GM12873 (cell line): ENCODE measurements at regions not wholly inside any gene's neighbourhood (a gene's known extent, or its start where the extent isn't known, plus 50 kb on each side); places are given as distances from the start of the nearest gene placed in this dataset.

Experiments
- TF ChIP-seq, protein P1 (sequence below): IDR thresholded peaks from 2 replicates; pipeline ENCODE4 v1.5.1; 2012; ENCODE audit warnings: low read depth, mild to moderate bottlenecking, moderate library complexity, low read length, control low read depth; ENCODE audit not compliant: insufficient read depth; ENCODE audit errors: missing control alignments

DNA sequence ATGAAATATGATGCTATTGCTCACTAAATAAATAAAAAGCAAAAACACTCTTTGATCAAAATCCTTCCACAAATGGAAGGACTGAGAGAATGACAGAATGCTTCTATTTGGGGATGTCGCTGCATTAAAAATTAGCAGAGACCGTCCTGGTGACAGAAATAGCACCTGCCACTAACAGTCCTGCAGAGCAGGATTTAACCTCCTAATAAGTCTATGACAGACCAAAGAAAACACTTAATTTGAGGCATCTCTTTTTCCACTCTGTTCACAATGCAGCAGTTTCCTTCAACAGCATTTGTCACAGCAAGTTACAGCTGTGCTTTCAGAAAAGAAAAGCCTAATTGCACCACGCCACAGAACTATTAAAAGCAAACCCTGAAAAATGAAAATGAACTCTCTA, 140.6 kb upstream of the BEND6 start:
- TF ChIP-seq, protein P1, sequence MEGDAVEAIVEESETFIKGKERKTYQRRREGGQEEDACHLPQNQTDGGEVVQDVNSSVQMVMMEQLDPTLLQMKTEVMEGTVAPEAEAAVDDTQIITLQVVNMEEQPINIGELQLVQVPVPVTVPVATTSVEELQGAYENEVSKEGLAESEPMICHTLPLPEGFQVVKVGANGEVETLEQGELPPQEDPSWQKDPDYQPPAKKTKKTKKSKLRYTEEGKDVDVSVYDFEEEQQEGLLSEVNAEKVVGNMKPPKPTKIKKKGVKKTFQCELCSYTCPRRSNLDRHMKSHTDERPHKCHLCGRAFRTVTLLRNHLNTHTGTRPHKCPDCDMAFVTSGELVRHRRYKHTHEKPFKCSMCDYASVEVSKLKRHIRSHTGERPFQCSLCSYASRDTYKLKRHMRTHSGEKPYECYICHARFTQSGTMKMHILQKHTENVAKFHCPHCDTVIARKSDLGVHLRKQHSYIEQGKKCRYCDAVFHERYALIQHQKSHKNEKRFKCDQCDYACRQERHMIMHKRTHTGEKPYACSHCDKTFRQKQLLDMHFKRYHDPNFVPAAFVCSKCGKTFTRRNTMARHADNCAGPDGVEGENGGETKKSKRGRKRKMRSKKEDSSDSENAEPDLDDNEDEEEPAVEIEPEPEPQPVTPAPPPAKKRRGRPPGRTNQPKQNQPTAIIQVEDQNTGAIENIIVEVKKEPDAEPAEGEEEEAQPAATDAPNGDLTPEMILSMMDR, result no peak

DNA sequence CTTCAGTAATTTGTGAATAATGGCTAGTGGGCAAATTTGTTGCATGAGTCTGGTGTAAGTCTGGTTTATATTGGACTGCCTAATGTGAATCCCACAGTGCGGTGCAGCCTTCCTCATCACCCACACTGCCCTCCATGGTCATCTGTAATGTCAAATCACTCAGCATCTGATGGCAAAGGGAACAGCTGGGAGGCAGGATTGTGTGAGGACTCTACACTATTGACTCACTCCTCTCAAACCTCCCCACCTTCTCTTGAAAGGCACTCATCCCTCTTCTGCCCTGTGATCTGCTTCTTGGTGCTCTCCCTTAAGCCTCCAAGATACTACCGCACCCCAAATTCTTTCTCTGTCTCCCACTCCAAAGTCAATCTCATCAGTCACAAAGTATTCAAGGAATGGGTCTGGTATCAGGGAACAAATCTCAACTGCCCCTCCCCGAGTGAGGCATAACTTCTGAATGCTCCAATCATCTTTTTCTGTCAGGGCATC, 146.0 kb upstream of the BEND6 start:
- TF ChIP-seq, protein P1, result no peak

DNA sequence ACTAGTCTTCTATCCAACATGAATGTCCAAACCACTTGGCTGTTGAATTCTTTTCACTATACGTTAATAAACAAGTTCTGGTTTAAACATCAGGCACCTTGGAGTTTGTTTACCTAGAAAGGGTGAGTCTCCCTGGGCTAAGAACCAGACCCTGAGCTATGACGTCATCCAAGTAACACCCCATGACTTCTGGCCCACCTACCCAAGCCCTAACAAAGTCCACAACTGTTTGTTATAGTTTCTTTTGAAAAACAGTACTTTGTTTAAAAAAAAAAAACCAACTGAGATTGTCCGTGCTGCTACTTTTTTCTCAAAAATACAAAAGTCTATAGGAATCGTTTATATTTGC, 146.9 kb upstream of the BEND6 start:
- TF ChIP-seq, protein P1, result no peak

DNA sequence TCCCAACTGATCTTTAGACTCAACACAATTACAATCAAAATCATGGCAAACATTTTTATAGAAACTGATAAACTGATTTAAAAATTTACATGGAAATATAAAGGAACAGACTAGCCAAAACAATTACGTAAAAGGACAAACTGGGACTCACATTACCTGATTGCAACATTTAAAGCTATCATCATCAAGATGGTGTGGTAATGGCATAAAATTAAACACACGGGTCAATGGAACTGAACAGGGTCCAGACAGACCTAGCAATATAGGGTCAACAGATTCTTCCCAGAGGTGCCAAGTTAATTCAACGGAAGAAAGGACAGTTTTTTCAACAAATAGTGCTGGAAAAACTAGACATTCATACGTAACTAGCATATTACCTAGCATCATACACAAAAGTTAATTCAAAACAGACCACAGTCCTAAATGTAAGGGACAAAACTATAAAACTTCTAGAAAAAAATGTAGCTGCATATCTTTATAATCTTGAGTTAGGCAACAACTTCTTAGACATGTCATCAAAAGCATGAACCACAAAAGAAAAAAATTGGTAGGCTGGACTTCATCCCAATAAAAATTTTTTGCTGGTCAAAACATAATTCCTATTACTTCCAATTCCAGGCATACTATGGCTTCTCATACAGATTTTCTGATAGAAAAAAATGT, 147.4 kb upstream of the BEND6 start:
- TF ChIP-seq, protein P1, result no peak

DNA sequence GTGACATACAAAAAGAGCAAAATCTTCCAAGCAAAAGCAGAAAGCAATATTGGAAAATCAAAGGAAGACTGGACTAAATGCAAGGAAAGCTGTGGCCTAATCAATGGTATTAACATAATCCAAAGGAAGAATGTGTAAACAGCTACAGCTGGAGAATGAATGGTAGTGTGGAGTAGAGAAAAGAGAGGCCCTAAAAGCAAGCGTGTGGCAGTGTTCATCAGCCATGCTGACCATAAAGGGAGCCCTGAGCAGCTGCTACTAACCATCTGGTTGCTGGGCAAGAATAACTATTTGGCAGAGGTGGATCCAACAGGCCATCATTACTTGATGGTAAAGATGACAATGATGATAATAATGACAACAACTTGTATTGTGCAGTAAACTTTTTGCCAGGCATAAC, 148.5 kb upstream of the BEND6 start:
- TF ChIP-seq, protein P1, result no peak

DNA sequence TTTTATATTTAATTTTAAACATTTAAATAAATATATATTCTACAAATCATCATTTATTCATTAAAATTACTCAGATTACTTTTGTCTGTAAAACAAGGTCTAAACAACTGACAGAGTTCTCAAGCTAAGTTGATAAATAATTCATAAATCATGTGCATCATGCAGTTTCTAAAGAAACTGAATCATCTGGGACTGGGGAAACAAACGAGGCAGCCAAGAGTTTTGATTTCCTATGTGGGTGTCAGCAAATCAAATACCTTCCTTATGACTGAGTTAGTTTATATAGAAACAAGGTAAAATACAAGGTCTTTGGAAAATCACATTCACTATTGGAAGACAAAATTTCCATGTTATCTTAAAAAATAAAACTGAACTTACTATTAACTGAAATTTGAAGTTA, 149.9 kb upstream of the BEND6 start:
- TF ChIP-seq, protein P1, result no peak

DNA sequence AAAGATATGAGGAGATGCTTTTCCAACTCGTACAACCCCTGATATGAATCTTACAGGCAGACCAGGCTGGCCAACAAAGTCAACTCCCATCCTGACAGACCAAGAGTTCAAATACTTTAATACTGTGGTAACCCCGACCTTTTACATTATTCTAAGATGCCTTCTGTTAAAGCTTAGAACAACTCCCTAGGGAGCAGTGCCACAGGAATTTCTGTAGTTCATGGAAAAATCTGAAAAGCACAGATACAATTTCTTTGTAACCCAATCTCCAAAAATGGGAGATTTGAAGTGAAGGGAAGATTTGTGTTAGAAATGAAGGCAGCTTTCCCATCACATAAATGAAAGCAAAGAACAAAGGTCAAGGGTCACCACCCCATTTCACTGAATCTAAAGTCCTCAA, 151.3 kb upstream of the BEND6 start:
- TF ChIP-seq, protein P1, result no peak
